ENCODE measurements at regions not wholly inside any gene's neighbourhood (a gene's known extent, or its start where the extent isn't known, plus 50 kb on each side); places are given as distances from the start of the nearest gene placed in this dataset.

GRCh38 chr2:173797586-173798263, 167.4 kb downstream of the SP3 start:
- H3K27ac ChIP-seq: no peak overlapping the region
- DNase-seq (ENCODE audit: low spot score): no peak
- TF ChIP-seq CTCF (conservative IDR thresholded peaks at IDR 0.05; ENCODE audit: low read depth): no peak
- CTCF ChIA-PET: no interaction called here
- POLR2A ChIA-PET (ENCODE audit: low non-redundant PET): interaction anchor here (0.6 kb wide), 1 partner anchor 38 kb away, joined by 8 read pairs; no protein-coding TSS in a partner anchor

- no peak for DNase-seq (ENCODE audit: low spot score)
- POLR2A ChIA-PET (ENCODE audit: low non-redundant PET): no interaction called here
- CTCF ChIA-PET: interaction anchor here (0.6 kb wide), 1 partner anchor 320 kb away, joined by 3 read pairs; no protein-coding TSS in a partner anchor
- no peak overlapping the region for H3K27ac ChIP-seq
- no peak for TF ChIP-seq CTCF (conservative IDR thresholded peaks at IDR 0.05; ENCODE audit: low read depth)
These were observed 162.7 kb downstream of the SP3 start for GRCh38 chr2:173802518-173802917.

- ChIA-PET POLR2A (ENCODE audit: low non-redundant PET) (no interaction called here), CTCF (no interaction called here)
- no peak for DNase-seq (ENCODE audit: low spot score)
- TF ChIP-seq CTCF (conservative IDR thresholded peaks at IDR 0.05; ENCODE audit: low read depth): no peak
- H3K27ac ChIP-seq: no peak overlapping the region
These were observed 161.7 kb downstream of the SP3 start for GRCh38 chr2:173803449-173803848.

DNA sequence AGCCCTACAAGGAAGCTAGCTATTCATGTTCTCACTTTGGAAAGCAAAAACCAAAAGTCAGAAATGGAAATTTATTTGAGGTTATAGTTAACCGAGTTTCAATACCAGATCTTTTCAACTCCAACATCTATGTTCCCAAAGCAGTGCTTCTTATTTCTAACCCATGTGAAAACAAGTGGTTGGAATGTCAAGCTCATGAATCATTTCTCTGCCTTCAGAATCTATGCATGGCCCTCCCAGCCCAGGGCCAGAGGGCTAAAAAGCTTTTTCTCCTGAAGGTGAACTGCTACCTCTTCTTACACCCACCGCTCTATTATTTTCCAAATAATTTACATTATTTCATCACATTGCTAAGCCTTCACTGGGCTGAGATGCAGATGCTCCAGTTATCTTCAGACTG, 158.4 kb downstream of the SP3 start:
- TF ChIP-seq CTCF (conservative IDR thresholded peaks at IDR 0.05; ENCODE audit: low read depth): no peak
- peak; percentile 8 for DNase-seq (ENCODE audit: low spot score)
- no peak overlapping the region for H3K27ac ChIP-seq
- ChIA-PET POLR2A (ENCODE audit: low non-redundant PET) (no interaction called here), CTCF (interaction anchor here (0.8 kb wide), 1 partner anchor 362 kb away, joined by 3 read pairs; no protein-coding TSS in a partner anchor)

- POLR2A ChIA-PET (ENCODE audit: low non-redundant PET): no interaction called here
- CTCF ChIA-PET: no interaction called here
- DNase-seq (ENCODE audit: low spot score): no peak
- H3K27ac ChIP-seq: no peak overlapping the region
- TF ChIP-seq CTCF (conservative IDR thresholded peaks at IDR 0.05; ENCODE audit: low read depth): no peak
These were observed 156.5 kb downstream of the SP3 start for GRCh38 chr2:173808718-173809117.

DNA sequence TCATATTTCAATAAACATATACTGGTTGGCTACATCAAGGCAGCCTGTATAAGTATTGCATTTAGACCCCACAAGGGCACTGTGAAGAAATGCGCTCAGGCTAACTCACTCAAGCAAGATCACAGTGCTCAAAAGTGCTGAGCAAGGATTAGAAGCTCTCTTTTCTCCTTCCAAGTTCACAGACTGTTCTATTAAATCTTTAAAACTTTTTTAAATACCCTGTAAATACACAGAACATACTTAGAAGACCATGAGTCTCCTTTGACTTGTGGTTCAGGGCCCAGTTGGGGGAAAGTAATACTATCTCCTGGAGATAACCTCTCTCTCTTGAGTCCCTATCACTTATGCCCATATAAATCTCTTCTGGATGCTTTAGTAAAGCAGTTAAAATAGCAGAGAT, 152.9 kb downstream of the SP3 start:
- no peak for TF ChIP-seq CTCF (conservative IDR thresholded peaks at IDR 0.05; ENCODE audit: low read depth)
- no peak overlapping the region for H3K27ac ChIP-seq
- ChIA-PET CTCF (interaction anchor here (0.6 kb wide), 1 partner anchor 195 kb away, joined by 3 read pairs; no protein-coding TSS in a partner anchor), POLR2A (ENCODE audit: low non-redundant PET) (no interaction called here)
- DNase-seq (ENCODE audit: low spot score): no peak
